Panc1 (cell line): ENCODE measurements at regions not wholly inside any gene's neighbourhood (a gene's known extent, or its start where the extent isn't known, plus 50 kb on each side); places are given as distances from the start of the nearest gene placed in this dataset.

Experiments
- ATAC-seq: fragments of 200-7000 bp; cut with Tn5 transposase; 2 replicates; pipeline ENCODE4 v1.9.1; 2020; ENCODE audit warnings: mild to moderate bottlenecking, moderate library complexity
- BruUV-seq: library from RNA; stranded (reverse); fragments of 400-500 nt; replicated peaks from 2 replicates; lab custom pipeline; 2021; lab: Mats Ljungman, UMichigan
- CTCF ChIA-PET: fragments of 300-600 bp; sonication (Branson Sonifier 250); formaldehyde crosslinking; loops from one replicate; lab custom pipeline; 2022; ENCODE audit warnings: antibody characterized with exemption; lab: Charles Lee
- POLR2A ChIA-PET: fragments of 300-600 bp; sonication (Branson Sonifier 250); formaldehyde crosslinking; loops from one replicate; lab custom pipeline; 2022; ENCODE audit warnings: antibody characterized with exemption; lab: Charles Lee
- DNase-seq: peaks from one replicate; pipeline ENCODE4 v3.0.0-alpha.2; 2010; ENCODE audit warnings: low read depth, low spot score
- H3K27ac ChIP-seq: 2 replicates; pipeline ENCODE4 v1.5.1; 2011; ENCODE audit warnings: mild to moderate bottlenecking, low read length, inconsistent platforms
- H3K27me3 ChIP-seq: fragments of 200-500 bp; sonication (Bioruptor generic); 2 replicates; pipeline ENCODE4 v1.6.0; 2014; ENCODE audit warnings: low read length, inconsistent platforms; ENCODE audit not compliant: control insufficient read depth, insufficient read depth
- H3K36me3 ChIP-seq: fragments of 200-500 bp; sonication (Bioruptor generic); 2 replicates; pipeline ENCODE4 v1.5.1; 2014; ENCODE audit warnings: inconsistent platforms, mild to moderate bottlenecking, low read length, moderate library complexity; ENCODE audit not compliant: control insufficient read depth, insufficient read depth
- H3K4me1 ChIP-seq: 2 replicates; pipeline ENCODE4 v1.5.1; 2011; ENCODE audit warnings: inconsistent platforms, mild to moderate bottlenecking, low read length, moderate library complexity; ENCODE audit not compliant: control insufficient read depth, insufficient read depth
- H3K4me3 ChIP-seq, 2 experiments: 2 replicates each; pipeline ENCODE4 v1.5.1; 2011 to 2012; ENCODE audit warnings: low read depth in 2 of 2, low read length in 2 of 2, mild to moderate bottlenecking in 2 of 2, inconsistent platforms in 1 of 2, moderate library complexity in 1 of 2
- H3K9me3 ChIP-seq: fragments of 200-500 bp; sonication (Bioruptor generic); 2 replicates; pipeline ENCODE4 v1.5.1; 2014; ENCODE audit warnings: low read depth, mild to moderate bottlenecking, inconsistent platforms, low read length, moderate library complexity; ENCODE audit not compliant: control insufficient read depth, insufficient read depth
- POLR2AphosphoS5 ChIP-seq: IDR thresholded peaks from 2 replicates; pipeline ENCODE4 v1.6.1; 2012; ENCODE audit warnings: mild to moderate bottlenecking, low read depth, low read length, moderate library complexity
- SIN3A ChIP-seq: IDR thresholded peaks from 2 replicates; pipeline ENCODE4 v1.6.1; 2012; ENCODE audit warnings: low read depth, mild to moderate bottlenecking, low read length, moderate library complexity, borderline replicate concordance; ENCODE audit not compliant: insufficient read depth
- TCF7L2 ChIP-seq: IDR thresholded peaks from 2 replicates; pipeline ENCODE4 v1.6.1; 2011; ENCODE audit warnings: mild to moderate bottlenecking, low read depth, low read length, inconsistent platforms
- in situ Hi-C: cut with HindIII; loops from 2 replicates; pipeline ENCODE4 v1.10.0; 2016; ENCODE audit warnings: low sequenced_read_pairs, low pct_unique_long_range_greater_than_20kb
- intact Hi-C: fragments of 100-400 bp; cut with micrococcal nuclease; formaldehyde crosslinking; loops from one replicate; pipeline ENCODE4 v1.10.0; 2022; ENCODE audit not compliant: unreplicated experiment
- TF ChIP-seq, protein P1 (sequence below), 2 experiments: IDR thresholded peaks; 2 replicates each; pipeline ENCODE4 v1.6.1; 2011 to 2012; ENCODE audit warnings: low read depth in 2 of 2, control low read depth in 1 of 2, low read length in 1 of 2, mild to moderate bottlenecking in 1 of 2, moderate library complexity in 1 of 2; ENCODE audit not compliant: insufficient read depth in 1 of 2
- TF ChIP-seq, protein P2 (sequence below): fragments of 450-650 bp; IDR thresholded peaks from 2 replicates; pipeline ENCODE4 v1.5.1; 2017; ENCODE audit warnings: mild to moderate bottlenecking

DNA sequence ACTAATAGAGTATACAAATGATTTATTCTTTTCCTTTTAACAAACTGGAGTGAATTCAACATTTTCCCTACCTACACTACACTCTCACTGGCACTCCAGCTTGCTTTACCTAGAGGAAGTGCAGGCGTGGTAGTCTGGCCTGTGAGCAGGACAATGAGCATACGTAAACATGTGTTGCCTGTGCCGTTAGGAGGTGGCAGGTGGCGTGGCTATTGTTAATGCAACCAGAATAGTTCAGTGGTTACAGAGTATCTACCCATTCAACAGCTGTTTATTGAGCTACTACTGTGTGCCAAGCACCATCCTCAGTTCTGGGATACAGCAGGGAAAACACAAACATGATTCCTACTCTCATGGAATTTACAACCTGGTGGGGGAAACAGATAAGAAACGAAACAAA, 299.7 kb upstream of the KAZN start:
- peaks cover 3% of the 10 kb centered on the region; the same call in 1 of the 2 replicates for H3K27me3 ChIP-seq
- no peak overlapping the region for H3K27ac ChIP-seq
- H3K4me3 ChIP-seq = no peak overlapping the region
- ChIA-PET CTCF (no interaction called here), POLR2A (no interaction called here)
- H3K4me1 ChIP-seq = no peaks in the 10 kb centered on the region
- H3K36me3 ChIP-seq = no peaks in the 10 kb centered on the region
- H3K9me3 ChIP-seq = no peaks in the 10 kb centered on the region
- no peak for ATAC-seq
- TF ChIP-seq, protein P1, sequence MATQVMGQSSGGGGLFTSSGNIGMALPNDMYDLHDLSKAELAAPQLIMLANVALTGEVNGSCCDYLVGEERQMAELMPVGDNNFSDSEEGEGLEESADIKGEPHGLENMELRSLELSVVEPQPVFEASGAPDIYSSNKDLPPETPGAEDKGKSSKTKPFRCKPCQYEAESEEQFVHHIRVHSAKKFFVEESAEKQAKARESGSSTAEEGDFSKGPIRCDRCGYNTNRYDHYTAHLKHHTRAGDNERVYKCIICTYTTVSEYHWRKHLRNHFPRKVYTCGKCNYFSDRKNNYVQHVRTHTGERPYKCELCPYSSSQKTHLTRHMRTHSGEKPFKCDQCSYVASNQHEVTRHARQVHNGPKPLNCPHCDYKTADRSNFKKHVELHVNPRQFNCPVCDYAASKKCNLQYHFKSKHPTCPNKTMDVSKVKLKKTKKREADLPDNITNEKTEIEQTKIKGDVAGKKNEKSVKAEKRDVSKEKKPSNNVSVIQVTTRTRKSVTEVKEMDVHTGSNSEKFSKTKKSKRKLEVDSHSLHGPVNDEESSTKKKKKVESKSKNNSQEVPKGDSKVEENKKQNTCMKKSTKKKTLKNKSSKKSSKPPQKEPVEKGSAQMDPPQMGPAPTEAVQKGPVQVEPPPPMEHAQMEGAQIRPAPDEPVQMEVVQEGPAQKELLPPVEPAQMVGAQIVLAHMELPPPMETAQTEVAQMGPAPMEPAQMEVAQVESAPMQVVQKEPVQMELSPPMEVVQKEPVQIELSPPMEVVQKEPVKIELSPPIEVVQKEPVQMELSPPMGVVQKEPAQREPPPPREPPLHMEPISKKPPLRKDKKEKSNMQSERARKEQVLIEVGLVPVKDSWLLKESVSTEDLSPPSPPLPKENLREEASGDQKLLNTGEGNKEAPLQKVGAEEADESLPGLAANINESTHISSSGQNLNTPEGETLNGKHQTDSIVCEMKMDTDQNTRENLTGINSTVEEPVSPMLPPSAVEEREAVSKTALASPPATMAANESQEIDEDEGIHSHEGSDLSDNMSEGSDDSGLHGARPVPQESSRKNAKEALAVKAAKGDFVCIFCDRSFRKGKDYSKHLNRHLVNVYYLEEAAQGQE (IDR thresholded peaks at IDR 0.05; ENCODE audit: insufficient read depth in 1 of 2, low read depth in 2 of 2, low read length in 1 of 2) = no peak
- intact Hi-C loops (no loop called here), in situ Hi-C loops (no loop called here)
- no peak for DNase-seq
- BruUV-seq = no TSS peak

DNA sequence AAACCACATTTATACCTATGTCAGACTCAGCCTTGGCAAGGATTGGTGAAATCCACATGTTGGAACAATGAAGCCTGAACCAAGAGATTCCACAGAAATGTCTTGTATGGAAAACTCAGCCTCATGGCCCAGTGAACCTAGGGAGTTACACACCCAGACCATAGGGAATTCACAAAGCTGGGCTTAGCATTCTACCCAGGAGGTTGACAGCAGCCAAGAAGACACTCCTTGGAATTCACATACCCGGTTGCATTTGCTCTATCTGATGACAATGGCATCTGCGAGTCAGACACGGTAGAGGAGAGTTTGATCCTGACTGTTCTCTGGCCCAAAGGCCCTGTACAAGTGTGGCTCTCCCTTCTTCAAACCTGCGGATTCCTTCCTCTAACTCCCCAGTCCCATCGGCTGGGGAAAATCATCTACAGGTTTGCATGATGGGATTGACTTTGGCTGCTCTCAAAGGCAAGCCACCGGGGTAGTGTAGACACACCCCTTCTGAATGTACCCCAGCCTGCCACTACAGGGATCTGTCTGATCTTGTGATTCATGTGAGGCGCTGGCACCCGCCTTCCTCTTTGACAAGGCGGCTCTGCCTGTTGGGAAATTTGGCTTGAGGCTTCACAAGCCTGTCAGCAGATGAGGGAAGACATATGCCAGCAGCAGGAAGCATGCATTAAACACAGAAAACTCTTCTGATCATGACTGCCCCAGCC, 297.3 kb upstream of the KAZN start:
- H3K27ac ChIP-seq = no peak overlapping the region
- no peak for TF ChIP-seq SIN3A
- TF ChIP-seq TCF7L2 = no peak
- TF ChIP-seq POLR2AphosphoS5 = no peak
- TF ChIP-seq, protein P1 (IDR thresholded peaks at IDR 0.05; ENCODE audit: insufficient read depth in 1 of 2, low read depth in 2 of 2, low read length in 1 of 2) = no peak
- TF ChIP-seq, protein P2, sequence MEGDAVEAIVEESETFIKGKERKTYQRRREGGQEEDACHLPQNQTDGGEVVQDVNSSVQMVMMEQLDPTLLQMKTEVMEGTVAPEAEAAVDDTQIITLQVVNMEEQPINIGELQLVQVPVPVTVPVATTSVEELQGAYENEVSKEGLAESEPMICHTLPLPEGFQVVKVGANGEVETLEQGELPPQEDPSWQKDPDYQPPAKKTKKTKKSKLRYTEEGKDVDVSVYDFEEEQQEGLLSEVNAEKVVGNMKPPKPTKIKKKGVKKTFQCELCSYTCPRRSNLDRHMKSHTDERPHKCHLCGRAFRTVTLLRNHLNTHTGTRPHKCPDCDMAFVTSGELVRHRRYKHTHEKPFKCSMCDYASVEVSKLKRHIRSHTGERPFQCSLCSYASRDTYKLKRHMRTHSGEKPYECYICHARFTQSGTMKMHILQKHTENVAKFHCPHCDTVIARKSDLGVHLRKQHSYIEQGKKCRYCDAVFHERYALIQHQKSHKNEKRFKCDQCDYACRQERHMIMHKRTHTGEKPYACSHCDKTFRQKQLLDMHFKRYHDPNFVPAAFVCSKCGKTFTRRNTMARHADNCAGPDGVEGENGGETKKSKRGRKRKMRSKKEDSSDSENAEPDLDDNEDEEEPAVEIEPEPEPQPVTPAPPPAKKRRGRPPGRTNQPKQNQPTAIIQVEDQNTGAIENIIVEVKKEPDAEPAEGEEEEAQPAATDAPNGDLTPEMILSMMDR = no peak
- DNase-seq (no peak), ATAC-seq (no peak)
- H3K36me3 ChIP-seq = no peaks in the 10 kb centered on the region
- POLR2A ChIA-PET = no interaction called here
- intact Hi-C loops = no loop called here
- no peaks in the 10 kb centered on the region for H3K4me1 ChIP-seq
- H3K27me3 ChIP-seq = peaks cover 3% of the 10 kb centered on the region; the same call in 1 of the 2 replicates
- CTCF ChIA-PET = no interaction called here
- H3K9me3 ChIP-seq = no peaks in the 10 kb centered on the region
- no peak overlapping the region for H3K4me3 ChIP-seq
- no TSS peak for BruUV-seq
- in situ Hi-C loops = no loop called here
